ENCODE measurements at regions not wholly inside any gene's neighbourhood (a gene's known extent, or its start where the extent isn't known, plus 50 kb on each side); places are given as distances from the start of the nearest gene placed in this dataset.

DNA sequence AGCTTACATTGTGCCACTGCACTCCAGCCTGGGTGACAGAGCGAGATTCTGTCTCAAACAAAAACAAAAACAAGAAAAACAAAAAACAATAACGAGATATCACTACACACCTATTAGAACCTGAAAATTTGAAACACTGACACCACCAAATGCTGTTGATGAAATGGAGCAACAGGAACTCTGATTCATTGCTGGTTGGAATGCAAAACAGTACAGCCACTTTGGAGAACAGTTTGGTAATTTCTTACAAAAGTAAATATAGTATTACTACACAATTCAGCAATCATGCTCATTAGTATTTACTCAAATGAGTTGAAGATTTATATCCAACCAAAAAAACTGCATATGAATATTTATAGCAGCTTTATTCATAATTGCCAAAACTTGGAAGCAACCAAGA, 135.8 kb upstream of the AKIRIN2 start:
- FAIRE-seq = no peak
- no peaks in the 10 kb centered on the region for H3K9me3 ChIP-seq (replicated peaks; ENCODE audit: control insufficient read depth, insufficient read depth, low read length)
- H3K27ac ChIP-seq (ENCODE audit: insufficient read depth, low read depth, low read length) = no peak overlapping the region
- no TSS peak for BruUV-seq (replicated peaks)
- H3K4me2 ChIP-seq (ENCODE audit: insufficient read depth, low read length) = no peak overlapping the region
- no peaks in the 10 kb centered on the region for H4K20me1 ChIP-seq (replicated peaks; ENCODE audit: control insufficient read depth, extremely low read depth, insufficient read depth, low read length)
- H3K9me1 ChIP-seq (replicated peaks; ENCODE audit: control insufficient read depth, extremely low read depth, insufficient read depth, low read length) = no peaks in the 10 kb centered on the region
- no peaks in the 10 kb centered on the region for H3K79me2 ChIP-seq (ENCODE audit: control insufficient read depth, insufficient read depth, low read length)
- dilution Hi-C loops (cut with MboI; ENCODE audit: extremely low pct_ligation_motif_present, low sequenced_read_pairs) (no loop called here), intact Hi-C loops (cut with micrococcal nuclease) (no loop called here)
- no peak for DNase-seq (ENCODE audit: low read depth, low spot score)
- ChIA-PET POLR2A (no interaction called here), CTCF (no interaction called here)
- H3K4me1 ChIP-seq (ENCODE audit: control insufficient read depth, extremely low read depth, insufficient read depth, low read length) = no peaks in the 10 kb centered on the region
- H3K9ac ChIP-seq (replicated peaks; ENCODE audit: extremely low read depth, insufficient read depth, low read length) = no peak overlapping the region
- H2AFZ ChIP-seq (ENCODE audit: low read depth, low read length) = no peak overlapping the region
- no peak overlapping the region for H3K4me3 ChIP-seq (replicated peaks in 1 of 3; ENCODE audit: insufficient read depth in 1 of 3, low read depth in 1 of 3, low read length in 3 of 3)
- TF ChIP-seq POLR2AphosphoS5 (IDR thresholded peaks at IDR 0.05; ENCODE audit: insufficient read depth, low read depth, low read length) (no peak), MYC (IDR thresholded peaks at IDR 0.05; ENCODE audit: low read depth, low read length) (no peak), GATA2 (IDR thresholded peaks at IDR 0.05; ENCODE audit: insufficient read depth, insufficient read length, low read depth, low read length) (no peak), EZH2 (IDR thresholded peaks at IDR 0.05; ENCODE audit: borderline replicate concordance, low read depth, low read length, severe bottlenecking) (no peak), POLR2A (IDR thresholded peaks at IDR 0.05; ENCODE audit: low read depth, low read length) (no peak), JUN (IDR thresholded peaks at IDR 0.05; ENCODE audit: borderline replicate concordance, insufficient read depth, insufficient read length, low read depth) (no peak), FOS (IDR thresholded peaks at IDR 0.05; ENCODE audit: borderline replicate concordance, insufficient read depth, low read length) (no peak)
- TF ChIP-seq, protein P1, sequence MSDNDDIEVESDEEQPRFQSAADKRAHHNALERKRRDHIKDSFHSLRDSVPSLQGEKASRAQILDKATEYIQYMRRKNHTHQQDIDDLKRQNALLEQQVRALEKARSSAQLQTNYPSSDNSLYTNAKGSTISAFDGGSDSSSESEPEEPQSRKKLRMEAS (IDR thresholded peaks at IDR 0.05; ENCODE audit: insufficient read depth, insufficient read length) = no peak
- TF ChIP-seq, protein P2, sequence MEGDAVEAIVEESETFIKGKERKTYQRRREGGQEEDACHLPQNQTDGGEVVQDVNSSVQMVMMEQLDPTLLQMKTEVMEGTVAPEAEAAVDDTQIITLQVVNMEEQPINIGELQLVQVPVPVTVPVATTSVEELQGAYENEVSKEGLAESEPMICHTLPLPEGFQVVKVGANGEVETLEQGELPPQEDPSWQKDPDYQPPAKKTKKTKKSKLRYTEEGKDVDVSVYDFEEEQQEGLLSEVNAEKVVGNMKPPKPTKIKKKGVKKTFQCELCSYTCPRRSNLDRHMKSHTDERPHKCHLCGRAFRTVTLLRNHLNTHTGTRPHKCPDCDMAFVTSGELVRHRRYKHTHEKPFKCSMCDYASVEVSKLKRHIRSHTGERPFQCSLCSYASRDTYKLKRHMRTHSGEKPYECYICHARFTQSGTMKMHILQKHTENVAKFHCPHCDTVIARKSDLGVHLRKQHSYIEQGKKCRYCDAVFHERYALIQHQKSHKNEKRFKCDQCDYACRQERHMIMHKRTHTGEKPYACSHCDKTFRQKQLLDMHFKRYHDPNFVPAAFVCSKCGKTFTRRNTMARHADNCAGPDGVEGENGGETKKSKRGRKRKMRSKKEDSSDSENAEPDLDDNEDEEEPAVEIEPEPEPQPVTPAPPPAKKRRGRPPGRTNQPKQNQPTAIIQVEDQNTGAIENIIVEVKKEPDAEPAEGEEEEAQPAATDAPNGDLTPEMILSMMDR (IDR thresholded peaks at IDR 0.05; ENCODE audit: extremely low read depth in 1 of 2, insufficient read depth in 1 of 2, low read depth in 1 of 2, low read length in 2 of 2) = no peak
- H3K27me3 ChIP-seq (ENCODE audit: control insufficient read depth in 2 of 2, insufficient read depth in 2 of 2, low read length in 2 of 2) = no peaks in the 10 kb centered on the region
- H3K36me3 ChIP-seq (ENCODE audit: control insufficient read depth in 2 of 2, extremely low read depth in 1 of 2, insufficient read depth in 2 of 2, low read length in 2 of 2) = no peaks in the 10 kb centered on the region
